HG03066 (cell line): ENCODE measurements at regions not wholly inside any gene's neighbourhood (a gene's known extent, or its start where the extent isn't known, plus 50 kb on each side); places are given as distances from the start of the nearest gene placed in this dataset.
"Not testable (repeated sequence)": the region's sequence is repeated elsewhere in the genome, so short reads cannot be mapped to it uniquely, and the experiment has no call there.

ENCODE experiments used
- ATAC-seq: cut with Tn5 transposase; IDR thresholded peaks from one replicate; pipeline ENCODE4 v1.9.1; 2021; ENCODE audit warnings: low read depth; ENCODE audit not compliant: unreplicated experiment

DNA sequence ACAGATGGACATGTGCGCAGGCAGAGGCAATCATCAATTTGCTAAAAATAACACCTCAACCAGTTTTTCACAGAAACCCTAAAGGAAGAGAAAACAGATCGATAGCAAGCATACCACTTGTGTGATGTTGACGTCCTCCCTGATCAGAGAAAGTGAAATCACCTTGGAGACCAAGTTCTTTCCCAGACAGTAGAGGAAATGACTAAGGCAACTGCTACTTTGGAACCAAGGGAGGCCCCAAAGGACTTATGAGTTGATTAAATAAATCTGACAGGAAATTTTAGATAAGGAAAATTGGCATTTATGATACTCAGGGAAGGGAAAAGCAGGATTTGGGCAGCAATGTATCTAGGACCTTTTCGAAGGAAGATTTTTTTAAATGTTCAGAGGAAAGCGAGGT, 267.1 kb upstream of the ASIC2 start:
- no peak for ATAC-seq

DNA sequence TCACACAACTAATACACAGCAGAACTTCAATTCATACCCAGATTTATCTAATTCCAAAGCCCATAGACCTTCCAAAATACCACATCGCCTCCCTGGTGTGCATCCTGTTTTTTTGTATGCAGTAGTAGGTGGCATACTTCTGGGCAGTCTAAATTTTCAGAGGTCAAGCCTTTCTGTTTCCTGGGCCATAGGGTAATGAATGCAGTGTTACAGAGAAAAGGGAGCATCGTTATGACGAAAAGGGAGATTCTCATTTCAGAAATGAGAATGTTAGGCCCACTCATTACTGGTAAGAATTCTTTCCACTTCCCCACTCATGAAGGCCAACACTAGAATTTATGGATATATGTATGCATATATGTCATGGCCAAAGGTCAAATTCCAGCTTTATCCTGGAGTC, 267.8 kb upstream of the ASIC2 start:
- no peak for ATAC-seq

DNA sequence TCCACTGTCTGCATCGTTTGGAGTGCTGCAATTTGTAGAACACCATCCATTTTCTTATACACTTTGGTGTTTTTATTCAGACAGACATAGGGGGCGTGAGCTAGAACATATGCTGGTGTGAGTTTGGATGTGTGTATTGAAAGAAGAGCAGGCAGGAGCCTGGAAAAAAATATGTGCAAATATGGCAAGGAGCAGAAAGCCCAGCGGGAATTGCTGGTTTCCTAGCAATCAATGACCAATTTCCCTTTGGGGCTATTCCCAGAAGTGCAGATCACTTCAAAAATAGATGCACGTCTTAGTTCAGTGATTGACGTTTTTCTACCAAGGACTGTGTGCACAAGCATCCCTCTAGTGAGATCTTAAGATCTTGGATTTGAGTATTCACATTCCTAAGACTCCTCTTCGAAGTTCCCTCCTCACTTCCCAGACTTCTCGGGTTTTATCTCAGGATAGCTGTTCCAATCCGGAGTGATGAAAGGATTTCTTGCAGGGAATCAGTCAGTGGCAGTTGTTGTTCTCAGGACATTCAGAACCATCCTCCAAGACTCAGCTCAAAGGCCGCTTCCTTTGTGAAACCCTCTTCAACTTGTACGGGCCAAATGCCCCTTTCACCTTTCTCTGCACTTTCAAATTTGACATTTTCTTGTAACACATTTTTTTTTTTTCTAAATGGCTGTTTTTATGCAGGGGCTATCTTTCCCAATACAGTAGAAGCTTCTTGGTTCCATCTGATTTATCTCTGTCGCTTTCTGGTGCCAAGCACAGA, 268.7 kb upstream of the ASIC2 start:
- ATAC-seq, result no peak

DNA sequence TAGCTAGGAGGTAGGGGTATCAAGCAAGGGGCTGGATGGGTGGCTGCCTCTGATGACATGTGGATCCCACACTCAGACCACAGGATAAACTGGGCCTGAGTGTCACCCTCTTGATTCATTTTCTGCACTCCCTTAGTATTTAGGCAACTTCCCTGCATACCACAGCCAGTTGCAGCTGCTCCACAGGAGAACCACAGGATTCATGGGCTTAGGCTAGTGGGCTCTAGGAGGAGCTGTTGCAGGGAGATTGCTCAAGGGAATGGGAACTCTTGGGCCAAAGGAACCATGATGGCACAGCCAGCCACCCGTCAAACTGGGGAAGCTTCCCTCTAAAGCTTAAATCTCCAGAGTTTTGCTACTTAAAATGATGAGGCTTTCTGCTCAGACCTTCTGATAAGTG, 269.7 kb upstream of the ASIC2 start:
- ATAC-seq, result no peak

DNA sequence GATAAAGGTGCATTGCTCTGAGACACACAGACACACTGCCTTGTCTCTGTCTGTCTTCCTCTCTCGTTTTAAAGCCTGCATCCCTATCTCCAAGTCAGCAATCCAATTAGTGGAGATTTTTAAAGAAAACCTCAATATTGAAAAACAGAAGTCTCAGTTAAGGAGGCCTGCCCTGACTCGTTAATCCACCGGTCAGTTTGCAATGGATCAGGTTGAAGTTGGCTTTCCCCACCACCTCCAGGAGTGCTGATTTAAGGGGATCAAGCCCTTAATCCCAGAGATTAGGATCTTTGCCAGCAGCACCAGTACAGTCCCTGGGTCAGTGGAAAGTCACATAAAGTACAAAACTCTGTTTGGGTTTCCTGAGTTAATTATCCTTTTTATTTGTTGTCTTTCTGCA, 271.1 kb upstream of the ASIC2 start:
- ATAC-seq, result no peak

DNA sequence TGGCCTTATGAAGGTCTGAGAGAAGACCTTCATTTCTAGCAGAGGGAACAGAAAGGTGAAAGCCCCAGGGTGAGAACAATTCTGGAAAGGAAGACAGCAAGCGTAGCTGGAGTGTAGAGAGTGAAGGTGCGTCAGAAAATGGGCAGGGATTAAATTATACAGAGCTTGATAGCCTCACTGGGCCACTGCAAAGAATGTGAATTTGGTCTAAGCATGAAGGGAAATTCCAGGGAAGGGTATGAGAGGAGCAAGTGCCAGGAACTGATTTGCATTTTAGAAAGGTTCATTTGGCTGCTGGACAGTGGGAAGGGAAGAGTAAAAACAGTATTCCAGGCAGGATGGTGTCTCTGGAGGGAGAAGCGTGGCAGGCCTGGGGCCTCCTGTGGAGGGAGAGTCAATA, 274.1 kb upstream of the ASIC2 start:
- no peak for ATAC-seq

DNA sequence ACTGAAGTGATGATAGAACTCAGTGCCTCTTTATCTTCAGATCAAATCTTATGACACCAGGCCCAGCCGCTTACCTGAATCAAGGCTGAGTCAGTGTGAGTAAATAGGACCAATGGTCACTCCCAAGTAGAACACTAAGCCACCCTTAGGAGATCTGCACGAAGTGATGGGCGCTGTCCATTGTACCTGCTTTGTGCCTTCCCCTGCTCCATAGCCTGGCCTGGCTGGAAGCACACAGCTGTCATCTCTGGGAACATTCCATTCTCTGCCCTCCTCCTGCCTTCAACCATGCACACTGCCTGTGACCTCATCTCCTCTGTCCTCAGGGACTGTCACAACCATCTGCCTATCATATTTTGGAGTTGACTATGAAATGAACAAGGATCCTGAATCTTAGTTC, 279.5 kb upstream of the ASIC2 start:
- no peak for ATAC-seq

DNA sequence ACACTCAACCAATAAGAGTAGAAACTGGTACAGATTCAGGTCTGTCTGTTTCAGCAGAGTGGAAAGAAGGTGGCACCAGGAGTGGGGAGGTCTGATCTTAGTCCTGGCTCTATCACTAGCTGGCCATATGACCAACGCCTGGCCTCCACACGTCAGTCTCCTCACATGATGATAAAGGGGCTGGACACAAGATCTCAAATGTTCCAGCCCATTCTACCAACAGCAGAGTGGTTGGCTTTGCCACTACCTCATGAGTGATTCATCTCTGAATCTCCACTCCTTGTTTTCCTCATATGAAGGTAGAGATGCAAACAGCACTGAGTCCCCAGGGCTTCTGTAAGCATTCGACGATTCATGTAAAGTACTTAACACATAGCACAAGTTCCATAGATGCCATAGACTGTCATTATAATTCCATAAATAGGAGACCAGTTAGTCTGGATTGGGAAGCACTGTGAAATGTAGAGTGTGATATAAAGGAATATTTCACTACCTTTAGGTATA, 281.9 kb upstream of the ASIC2 start:
- no peak for ATAC-seq

DNA sequence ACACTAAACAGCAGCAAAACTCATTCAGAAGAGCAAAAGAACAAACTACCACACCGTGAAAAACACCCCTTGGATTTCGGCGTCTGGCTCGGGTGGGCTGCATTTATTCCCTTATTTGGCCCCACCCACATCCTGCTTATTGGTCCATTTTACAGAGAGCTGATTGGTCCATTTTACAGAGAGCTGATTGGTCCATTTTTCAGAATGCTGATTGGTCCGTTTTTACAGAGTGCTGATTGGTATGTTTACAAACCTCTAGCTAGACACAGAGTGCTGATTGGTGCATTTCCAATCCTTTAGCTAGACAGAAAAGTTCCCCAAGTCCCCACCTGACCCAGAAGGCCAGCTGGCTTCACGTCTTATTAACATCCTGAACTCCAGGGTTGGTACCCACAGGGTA, 286.6 kb upstream of the ASIC2 start:
- not testable (repeated sequence) for ATAC-seq

DNA sequence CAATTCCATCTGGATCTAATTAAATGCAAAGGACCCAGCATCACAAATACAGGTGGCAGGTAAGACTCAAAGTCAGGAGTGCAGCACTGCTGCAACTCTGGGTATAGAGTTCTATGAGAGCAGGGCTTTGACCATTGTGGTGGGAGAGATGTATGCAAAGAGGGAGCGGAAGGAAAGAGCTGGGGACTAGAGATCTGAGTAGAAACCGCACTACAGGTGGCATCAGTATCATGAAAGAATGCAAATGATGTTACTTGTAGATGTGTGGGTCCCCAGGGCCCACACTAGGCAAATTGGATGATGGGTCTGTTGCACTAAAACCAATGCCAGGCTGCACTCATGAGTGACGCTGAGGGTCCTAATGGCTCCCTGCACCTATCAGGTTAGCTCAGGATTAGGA, 287.1 kb upstream of the ASIC2 start:
- no peak for ATAC-seq

DNA sequence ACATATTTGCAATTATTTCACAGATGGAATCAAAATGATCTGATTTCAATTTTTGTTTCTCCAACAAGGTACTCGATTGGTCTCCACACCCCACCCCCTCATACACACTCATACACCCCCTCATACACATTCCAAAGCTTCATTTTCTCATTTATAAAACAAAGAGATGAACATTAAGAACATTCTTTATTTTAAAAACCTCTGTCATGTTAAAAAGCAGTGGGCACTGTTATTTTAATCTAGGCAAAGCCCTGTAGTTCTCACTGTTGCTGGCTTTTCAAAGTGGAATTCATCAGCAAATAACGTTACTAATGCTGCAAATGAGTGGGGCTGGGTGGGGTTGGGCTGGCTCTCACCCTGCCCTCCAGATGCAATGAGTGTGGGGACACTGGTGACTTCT, 289.6 kb upstream of the ASIC2 start:
- no peak for ATAC-seq

DNA sequence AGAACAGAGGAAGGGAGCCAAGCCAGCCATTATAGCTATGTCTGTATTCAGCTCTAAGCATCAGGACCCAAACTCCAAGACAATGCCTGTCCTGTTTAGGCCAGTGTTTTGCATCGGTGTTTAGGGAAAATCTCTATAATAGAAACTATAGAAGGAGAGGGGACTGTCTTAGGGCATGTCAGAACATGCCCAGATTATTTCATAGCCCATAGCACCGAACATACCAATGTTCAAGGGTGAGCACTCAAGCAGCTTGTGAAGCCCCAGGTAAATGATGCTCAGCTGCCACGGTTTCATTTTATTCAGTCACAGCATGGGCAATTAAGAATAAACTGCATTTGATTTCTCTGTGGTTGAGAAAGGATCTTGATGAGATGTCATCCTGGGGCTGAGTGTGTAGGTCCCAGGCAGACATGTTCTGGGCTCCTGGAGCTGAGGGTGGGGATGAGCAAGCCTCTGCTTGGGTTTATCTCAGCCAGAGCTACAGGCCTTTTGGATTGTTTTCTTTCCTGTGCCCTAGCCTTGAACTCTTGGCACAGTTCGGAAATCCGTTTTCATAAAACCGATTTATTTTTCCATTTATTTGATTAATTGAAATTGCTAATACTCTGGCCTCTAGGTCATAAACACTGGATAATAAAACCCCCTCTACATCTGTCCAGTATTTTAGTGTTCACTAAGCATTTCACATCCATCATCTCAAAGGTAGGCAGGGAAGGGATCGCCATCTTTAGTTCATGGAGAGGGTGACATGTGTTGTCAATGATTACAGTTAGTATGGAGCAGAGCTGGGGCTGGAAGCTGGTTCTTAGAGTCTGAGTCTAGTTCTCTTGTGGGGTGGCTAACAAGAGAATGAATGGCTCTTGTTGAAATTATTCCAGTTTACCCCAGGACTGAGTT, 290.7 kb upstream of the ASIC2 start:
- no peak for ATAC-seq

DNA sequence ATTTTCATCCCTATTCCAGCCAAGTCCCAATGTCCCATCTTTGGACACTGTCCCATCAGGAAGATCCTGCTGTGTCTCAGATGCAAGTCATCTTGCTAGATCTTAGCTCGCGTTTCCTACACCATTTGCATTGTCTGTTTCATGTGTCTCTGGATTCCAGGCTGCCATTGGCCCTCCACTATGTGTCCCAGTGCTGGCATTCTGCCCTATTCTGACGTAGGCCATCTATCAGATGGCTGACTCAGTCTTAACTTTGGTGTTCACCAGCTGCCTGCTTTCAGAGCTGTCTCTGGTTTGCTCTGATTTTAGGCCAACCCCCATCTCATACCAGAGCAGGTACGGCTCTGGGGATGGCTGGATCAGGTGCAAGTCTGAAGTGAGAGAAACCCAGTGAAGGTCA, 300.9 kb upstream of the ASIC2 start:
- no peak for ATAC-seq

DNA sequence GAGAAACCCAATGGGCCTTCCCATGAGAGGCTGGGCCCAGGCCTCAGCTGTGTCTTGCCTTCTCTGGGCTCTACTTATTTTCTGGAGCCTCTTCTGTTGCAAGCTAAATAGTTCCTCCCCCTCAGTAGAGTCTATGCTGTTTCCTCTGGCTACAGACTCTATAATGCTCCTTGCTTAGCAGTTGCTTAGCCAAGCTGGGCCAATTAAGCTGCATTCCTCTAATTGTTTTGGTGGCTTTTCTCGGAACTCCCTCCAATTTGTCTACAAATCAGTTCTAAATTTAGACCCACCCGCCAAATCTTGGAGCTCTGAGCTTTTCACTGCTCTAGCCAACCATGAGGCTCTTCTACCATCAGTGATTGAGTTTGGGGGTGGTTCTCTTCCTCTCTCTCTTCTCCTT, 302.7 kb upstream of the ASIC2 start:
- no peak for ATAC-seq

DNA sequence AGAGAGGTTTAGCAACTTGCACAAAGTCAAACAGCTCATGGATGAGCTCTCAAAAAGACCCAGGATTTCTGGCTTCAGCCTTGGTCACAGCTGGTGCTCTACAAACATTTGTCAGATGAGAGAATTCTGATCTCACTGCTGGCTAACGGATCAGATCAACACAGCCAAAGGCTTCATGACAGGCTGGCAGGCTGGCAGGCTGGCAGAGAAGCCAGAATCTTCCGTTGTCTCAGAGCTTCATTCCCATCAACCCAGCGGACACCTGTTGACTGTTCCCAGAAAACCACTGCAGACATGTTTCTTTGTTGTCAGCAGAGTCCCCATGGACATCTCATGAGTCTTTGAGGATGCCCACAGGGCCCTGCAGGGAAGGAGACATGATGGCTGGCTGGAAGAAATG, 303.8 kb upstream of the ASIC2 start:
- ATAC-seq, result no peak

DNA sequence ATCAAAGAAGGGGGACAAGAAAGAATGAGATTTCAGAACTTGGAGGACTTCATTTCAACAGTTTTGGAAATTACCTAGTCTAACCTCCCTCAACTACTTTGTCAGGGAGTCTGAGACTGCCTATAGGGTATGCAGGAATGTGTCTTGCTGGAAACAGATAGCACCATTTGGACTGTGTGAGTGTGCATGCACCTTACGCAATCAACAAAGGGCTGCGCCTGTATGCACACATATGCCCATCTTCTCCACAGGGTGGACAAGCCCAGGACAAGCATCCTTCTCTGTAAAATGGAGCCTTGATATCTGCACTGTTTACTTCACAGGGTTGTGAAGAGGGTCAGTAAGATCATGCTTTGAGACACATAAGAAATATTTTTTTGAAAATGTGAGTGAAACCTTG, 305.7 kb upstream of the ASIC2 start:
- ATAC-seq, result no peak

DNA sequence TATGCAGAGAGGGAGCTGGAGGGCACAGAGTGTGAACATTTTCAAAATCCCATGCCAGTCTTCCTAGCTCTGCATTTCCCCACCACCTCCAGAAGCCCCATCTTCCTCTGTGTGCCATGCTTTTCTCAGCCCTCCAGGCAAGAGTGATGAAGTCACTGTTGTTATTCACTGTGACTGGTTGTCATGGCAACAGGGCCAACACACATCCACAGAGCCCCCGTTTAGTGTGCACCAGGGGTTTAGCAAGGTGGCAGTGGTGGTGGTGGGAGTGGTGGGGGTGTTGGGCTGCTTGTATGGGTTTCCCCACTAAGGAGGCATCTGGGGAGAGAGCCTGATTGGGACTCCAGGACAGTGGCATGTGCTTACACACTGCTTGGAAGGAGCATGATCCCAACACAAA, 309.9 kb upstream of the ASIC2 start:
- ATAC-seq, result no peak

DNA sequence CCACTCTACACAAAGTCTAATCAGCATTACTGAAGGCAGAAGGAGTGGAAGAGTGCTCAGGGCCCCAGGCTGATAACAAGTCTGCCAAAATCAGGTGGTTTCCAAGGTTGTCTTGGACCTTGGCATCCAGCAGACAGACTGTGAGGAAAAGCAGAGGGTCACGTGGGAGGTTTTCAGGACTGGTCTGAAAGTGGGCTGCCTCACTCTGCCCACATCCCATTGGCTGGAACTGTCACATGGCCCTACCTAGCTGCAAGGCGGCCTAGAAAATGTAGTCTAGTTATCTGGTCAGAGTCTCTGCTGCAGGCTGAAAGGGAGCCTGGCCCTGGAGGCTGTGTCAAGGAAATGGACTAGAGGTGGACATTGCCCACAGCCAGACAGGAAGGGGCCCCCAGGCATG, 310.7 kb upstream of the ASIC2 start:
- ATAC-seq, result no peak

DNA sequence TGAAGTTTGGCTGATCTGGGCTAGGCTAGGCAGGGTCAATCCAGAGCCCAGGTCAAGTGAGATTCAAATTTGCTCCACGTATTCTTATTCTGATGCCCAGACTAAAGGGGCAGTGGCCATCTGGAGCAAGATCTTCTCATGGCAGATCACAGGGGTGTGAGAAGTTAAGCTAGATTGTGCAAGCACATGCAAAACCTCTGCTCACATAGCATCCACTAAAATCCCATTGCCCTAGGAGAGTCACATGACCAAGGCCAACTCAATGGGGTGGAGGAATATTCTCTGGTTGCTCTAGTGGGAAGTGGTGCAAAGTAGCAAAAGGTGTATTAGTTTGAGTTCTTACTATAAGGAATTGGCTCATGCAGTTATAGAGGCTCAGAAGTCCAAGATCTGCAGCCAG, 318.4 kb upstream of the ASIC2 start:
- ATAC-seq, result no peak

DNA sequence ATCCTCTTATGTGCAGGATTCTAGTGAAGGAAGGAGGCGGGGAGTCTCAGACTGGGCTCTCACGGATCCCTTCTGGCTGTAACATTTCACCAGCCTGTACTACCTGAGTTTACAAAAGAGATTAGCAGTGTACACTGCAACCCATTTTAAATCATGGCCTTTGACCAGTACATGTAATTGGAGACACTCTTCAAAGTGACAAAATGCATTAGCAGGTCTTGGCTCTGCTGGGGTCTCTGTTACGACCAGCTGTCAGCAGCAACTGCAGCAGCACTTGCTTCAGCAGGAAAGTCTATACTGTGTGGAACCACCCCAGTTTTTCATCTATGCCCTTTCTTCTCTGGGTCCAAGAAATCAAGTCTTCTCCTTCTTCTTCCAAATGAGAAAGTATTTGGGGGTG, 322.8 kb upstream of the ASIC2 start:
- no peak for ATAC-seq

DNA sequence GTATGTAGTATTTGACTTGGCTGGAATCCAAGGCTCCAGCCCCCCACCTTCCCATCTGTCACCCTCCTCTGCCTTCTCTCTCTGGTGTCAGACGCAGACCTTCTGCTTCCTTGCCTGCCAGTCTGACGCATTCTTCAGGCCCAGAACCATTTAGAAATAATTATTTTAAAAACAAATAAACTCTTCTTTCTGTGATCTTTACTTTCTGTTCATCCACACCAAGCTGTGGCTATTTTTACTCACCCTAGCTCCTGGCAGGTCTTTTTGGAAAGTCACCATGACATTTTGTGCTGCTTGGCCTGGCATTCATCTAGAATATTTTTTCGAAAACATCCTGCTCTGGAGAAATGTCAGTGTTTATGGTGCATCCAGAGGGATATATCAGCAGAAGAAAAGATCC, 330.7 kb upstream of the ASIC2 start:
- ATAC-seq, result no peak
